Common myeloid progenitor, CD34-positive (primary cell): ENCODE measurements at regions not wholly inside any gene's neighbourhood (a gene's known extent, or its start where the extent isn't known, plus 50 kb on each side); places are given as distances from the start of the nearest gene placed in this dataset.

Experiments
- CTCF ChIA-PET: fragments of 350-600 bp; sonication (Branson Sonifier 250); formaldehyde crosslinking; loops from one replicate; lab custom pipeline; 2021; ENCODE audit warnings: antibody characterized with exemption; lab: Charles Lee
- POLR2A ChIA-PET: fragments of 350-600 bp; sonication (Branson Sonifier 250); formaldehyde crosslinking; loops from one replicate; lab custom pipeline; 2021; ENCODE audit warnings: antibody characterized with exemption; lab: Charles Lee
- DNase-seq, 3 donors: peaks; one replicate each; pipeline versions ENCODE4 v3.0.0 to v3.0.0-alpha.2; 2013
- H3K27ac ChIP-seq, 2 experiments: 1 replicate in 1 of 2; 2 replicates in 1 of 2; pipeline ENCODE4 v1.7.0; 2013; ENCODE audit warnings: inconsistent platforms in 2 of 2, low read length in 2 of 2, mild to moderate bottlenecking in 2 of 2, low read depth in 1 of 2, moderate library complexity in 1 of 2; ENCODE audit not compliant: severe bottlenecking in 2 of 2, insufficient read depth in 1 of 2, poor library complexity in 1 of 2
- H3K27me3 ChIP-seq, 5 experiments: replicated peaks in 2 of 5; 1 replicate in 3 of 5; 2 replicates in 2 of 5; pipeline versions ENCODE4 v1.6.1 to v1.7.0; 2013; ENCODE audit warnings: low read length in 4 of 5, mild to moderate bottlenecking in 2 of 5, moderate library complexity in 2 of 5, inconsistent platforms in 1 of 5; ENCODE audit not compliant: insufficient read depth in 5 of 5, control insufficient read depth in 4 of 5
- H3K36me3 ChIP-seq, 4 experiments: 1 replicate in 2 of 4; 2 replicates in 2 of 4; pipeline versions ENCODE4 v1.6.1 to v1.7.0; 2013; ENCODE audit warnings: low read length in 3 of 4, control low read depth in 1 of 4, mild to moderate bottlenecking in 1 of 4; ENCODE audit not compliant: control insufficient read depth in 4 of 4, insufficient read depth in 4 of 4
- H3K4me1 ChIP-seq, 4 experiments: 1 replicate in 3 of 4; 2 replicates in 1 of 4; pipeline versions ENCODE4 v1.6.1 to v1.7.1; 2013; ENCODE audit warnings: low read length in 3 of 4, mild to moderate bottlenecking in 3 of 4, control low read depth in 1 of 4, inconsistent platforms in 1 of 4, moderate library complexity in 1 of 4; ENCODE audit not compliant: control insufficient read depth in 4 of 4, insufficient read depth in 4 of 4; ENCODE audit errors: control extremely low read depth in 1 of 4
- H3K4me3 ChIP-seq, 7 experiments: 1 replicate in 4 of 7; 2 replicates in 3 of 7; pipeline versions ENCODE4 v1.5.1 to v1.7.0; 2013; ENCODE audit warnings: mild to moderate bottlenecking in 7 of 7, low read length in 6 of 7, moderate library complexity in 6 of 7, inconsistent platforms in 2 of 7, low read depth in 2 of 7, control low read depth in 1 of 7; ENCODE audit not compliant: insufficient read depth in 4 of 7, control insufficient read depth in 1 of 7; ENCODE audit errors: extremely low read depth in 1 of 7
- H3K9me3 ChIP-seq, 5 experiments: 1 replicate in 4 of 5; 2 replicates in 1 of 5; pipeline versions ENCODE4 v1.6.1 to v1.7.1; 2013; ENCODE audit warnings: low read length in 4 of 5, mild to moderate bottlenecking in 2 of 5, inconsistent platforms in 1 of 5, low read depth in 1 of 5, moderate library complexity in 1 of 5; ENCODE audit not compliant: control insufficient read depth in 4 of 5, insufficient read depth in 2 of 5; ENCODE audit errors: control extremely low read depth in 1 of 5
- WGBS: methylation state at CpG from one replicate; pipeline ENCODE4 v1.1.5; 2013; ENCODE audit not compliant: insufficient coverage; 5-methylcytosine and 5-hydroxymethylcytosine counted together

GRCh38 chr13:67306742-67307141 is 76.6 kb upstream of the PCDH9 start:
- Histone ChIP-seq H3K4me1 (no peaks in the 10 kb centered on the region), H3K9me3 (peaks cover 0 to 2% (median 0%) of the 10 kb centered on the region in 5 experiments), H3K27me3 (no peaks in the 10 kb centered on the region), H3K36me3 (no peaks in the 10 kb centered on the region), H3K27ac (no peak overlapping the region), H3K4me3 (no peak overlapping the region)
- WGBS = no CpG with 5 or more reads among the region's 1 CpG
- peak in 2 of 3 donors; percentile 4 to 28 for DNase-seq
- ChIA-PET POLR2A (no interaction called here), CTCF (no interaction called here)

DNA sequence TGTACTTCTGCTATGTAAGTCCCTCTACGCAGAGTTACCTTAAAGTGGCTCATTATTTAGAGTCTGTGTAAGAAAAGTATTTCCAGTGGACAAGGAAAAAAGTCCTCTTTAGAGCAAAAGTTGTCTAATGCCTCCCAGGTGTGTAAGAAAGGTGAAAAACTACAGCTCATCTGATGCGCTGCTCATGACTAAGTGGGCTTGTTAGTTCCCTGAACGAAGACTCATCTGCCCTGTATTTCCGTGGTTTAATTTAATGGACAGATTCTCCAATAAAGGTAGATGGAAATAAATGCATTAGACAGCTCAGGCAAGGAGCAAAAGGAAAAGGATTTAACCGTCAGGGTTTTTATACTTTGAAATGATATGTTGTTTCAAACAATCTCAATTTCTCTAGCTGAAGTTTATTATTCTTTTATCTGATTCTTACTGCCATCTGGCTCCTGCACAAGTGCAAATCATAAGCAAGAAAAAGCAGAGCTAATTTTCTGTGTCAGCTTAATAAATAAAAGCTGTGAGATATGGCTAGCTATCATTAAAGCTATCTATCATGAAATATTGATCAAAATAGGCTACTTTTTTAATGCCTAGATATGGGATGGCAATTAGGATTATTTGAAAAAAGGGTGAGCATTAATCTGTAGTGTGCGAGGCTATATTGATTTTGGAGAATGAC is 73.7 kb upstream of the PCDH9 start:
- WGBS = 66% methylated on average over 4 of the region's 6 CpGs
- H3K4me3 ChIP-seq = no peak overlapping the region
- POLR2A ChIA-PET = no interaction called here
- CTCF ChIA-PET = interaction anchor here (0.9 kb wide), 1 partner anchor 25 kb away, joined by 3 read pairs; no protein-coding TSS in a partner anchor
- no peaks in the 10 kb centered on the region for H3K36me3 ChIP-seq
- no peak for DNase-seq
- no peaks in the 10 kb centered on the region for H3K27me3 ChIP-seq
- H3K27ac ChIP-seq = no peak overlapping the region
- H3K4me1 ChIP-seq = no peaks in the 10 kb centered on the region
- peaks cover 0 to 2% (median 0%) of the 10 kb centered on the region in 5 experiments for H3K9me3 ChIP-seq

GRCh38 chr13:67299751-67300150 is 69.6 kb upstream of the PCDH9 start:
- WGBS = 100% methylated on average over 3 of the region's 3 CpGs
- H3K9me3 ChIP-seq = no peaks in the 10 kb centered on the region
- H3K4me3 ChIP-seq = no peak overlapping the region
- DNase-seq = no peak
- no peaks in the 10 kb centered on the region for H3K27me3 ChIP-seq
- H3K36me3 ChIP-seq = no peaks in the 10 kb centered on the region
- H3K4me1 ChIP-seq = no peaks in the 10 kb centered on the region
- POLR2A ChIA-PET = no interaction called here
- CTCF ChIA-PET = no interaction called here
- no peak overlapping the region for H3K27ac ChIP-seq

DNA sequence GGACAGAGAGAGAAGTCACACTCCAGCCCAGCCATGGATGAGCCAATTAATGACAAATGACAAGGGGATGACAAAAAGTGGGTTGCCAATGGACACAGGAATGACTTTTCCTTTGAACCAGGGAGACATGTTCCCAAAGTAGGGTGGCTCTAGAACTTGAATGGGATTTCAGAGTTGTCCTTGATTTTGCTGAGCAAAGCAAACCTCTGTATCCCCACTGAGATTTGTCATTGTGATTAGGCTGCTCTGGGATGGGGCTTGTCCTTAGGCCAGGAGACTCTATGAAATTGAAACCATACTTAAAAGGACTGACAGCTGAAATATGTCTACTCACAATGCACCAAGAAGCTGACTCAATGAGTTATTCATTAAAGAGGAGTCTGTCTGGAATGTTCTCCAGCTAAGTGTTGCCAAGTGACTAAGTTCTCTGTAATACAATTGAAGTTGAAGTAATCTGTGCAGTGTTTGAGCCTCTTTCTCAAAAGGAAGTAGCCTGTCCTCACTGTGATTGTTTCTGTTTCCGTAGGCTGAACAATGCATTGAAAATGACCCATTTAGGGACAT is 69.0 kb upstream of the PCDH9 start:
- H3K27ac ChIP-seq = no peak overlapping the region
- 100% methylated on average over 1 of the region's 1 CpG for WGBS
- no peak for DNase-seq
- ChIA-PET POLR2A (no interaction called here), CTCF (no interaction called here)
- H3K36me3 ChIP-seq = no peaks in the 10 kb centered on the region
- no peaks in the 10 kb centered on the region for H3K4me1 ChIP-seq
- H3K4me3 ChIP-seq = no peak overlapping the region
- H3K9me3 ChIP-seq = no peaks in the 10 kb centered on the region
- no peaks in the 10 kb centered on the region for H3K27me3 ChIP-seq

- Histone ChIP-seq H3K27ac (no peak overlapping the region), H3K4me1 (no peaks in the 10 kb centered on the region), H3K9me3 (no peaks in the 10 kb centered on the region), H3K4me3 (no peak overlapping the region), H3K27me3 (no peaks in the 10 kb centered on the region), H3K36me3 (no peaks in the 10 kb centered on the region)
- no peak for DNase-seq
- ChIA-PET POLR2A (no interaction called here), CTCF (no interaction called here)
These were observed 68.2 kb upstream of the PCDH9 start for GRCh38 chr13:67298297-67298696.

GRCh38 chr13:67296511-67296910 is 66.4 kb upstream of the PCDH9 start:
- ChIA-PET POLR2A (no interaction called here), CTCF (no interaction called here)
- Histone ChIP-seq H3K27ac (no peak overlapping the region), H3K4me3 (no peak overlapping the region), H3K9me3 (no peaks in the 10 kb centered on the region), H3K36me3 (no peaks in the 10 kb centered on the region), H3K4me1 (peaks cover 0 to 10% (median 5%) of the 10 kb centered on the region in 4 experiments), H3K27me3 (no peaks in the 10 kb centered on the region)
- no peak for DNase-seq
- WGBS = no CpG with 5 or more reads among the region's 2 CpGs

DNA sequence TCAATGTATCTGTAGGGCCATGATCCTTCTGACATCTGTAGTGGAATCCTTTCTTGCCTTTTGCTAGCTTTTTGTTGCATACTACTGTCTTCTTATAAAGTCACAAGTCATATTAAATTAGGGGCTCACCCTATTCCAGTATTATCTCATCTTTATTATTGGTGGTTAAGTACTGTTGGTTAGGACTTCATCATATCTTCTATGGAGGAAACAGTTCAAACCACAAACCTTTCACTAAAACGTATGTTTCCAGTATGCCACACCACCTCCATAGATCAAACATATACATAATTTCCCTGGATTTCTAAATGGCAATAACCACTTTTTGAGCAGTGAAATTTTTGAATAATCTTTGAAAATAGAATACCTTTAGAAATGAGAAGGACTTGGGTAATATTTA is 62.8 kb upstream of the PCDH9 start:
- Histone ChIP-seq H3K36me3 (no peaks in the 10 kb centered on the region), H3K9me3 (no peaks in the 10 kb centered on the region), H3K27me3 (no peaks in the 10 kb centered on the region), H3K4me3 (no peak overlapping the region), H3K27ac (peak overlapping the region in 1 of 2 experiments; percentile 6), H3K4me1 (peaks cover 0 to 10% (median 5%) of the 10 kb centered on the region in 4 experiments)
- peak; percentile 12 to 66 (median 46) for DNase-seq
- no CpG with 5 or more reads among the region's 1 CpG for WGBS
- CTCF ChIA-PET = no interaction called here
- POLR2A ChIA-PET = no interaction called here
